HG02884 (cell line): ENCODE measurements at regions not wholly inside any gene's neighbourhood (a gene's known extent, or its start where the extent isn't known, plus 50 kb on each side); places are given as distances from the start of the nearest gene placed in this dataset.
"Not testable (repeated sequence)": the region's sequence is repeated elsewhere in the genome, so short reads cannot be mapped to it uniquely, and the experiment has no call there.

ENCODE experiments used
- ATAC-seq: cut with Tn5 transposase; IDR thresholded peaks from one replicate; pipeline ENCODE4 v1.9.1; 2021; ENCODE audit warnings: mild to moderate bottlenecking, moderate library complexity; ENCODE audit not compliant: unreplicated experiment

DNA sequence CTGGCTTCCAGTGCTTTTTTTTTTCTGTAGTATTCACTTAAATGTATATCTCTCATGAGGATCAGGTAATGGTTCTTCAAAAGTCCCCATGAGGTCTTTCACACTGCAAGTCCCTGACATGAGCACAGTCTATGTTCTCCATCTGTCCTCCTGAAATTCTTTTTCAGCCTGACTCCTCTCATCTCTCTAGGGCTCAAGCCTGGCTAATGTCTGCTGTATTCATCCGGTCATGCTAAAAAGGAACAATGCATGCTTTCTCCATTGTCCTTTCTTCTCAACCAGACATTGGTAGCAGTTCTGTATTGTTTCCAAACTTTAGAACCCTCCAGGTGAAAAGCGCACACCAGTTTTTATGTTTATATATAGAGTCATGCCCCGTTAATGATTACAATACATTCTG is 368.3 kb upstream of the OLFM3 start:
- ATAC-seq = no peak

GRCh38 chr1:102336602-102337001 is 339.9 kb upstream of the OLFM3 start:
- ATAC-seq = no peak

DNA sequence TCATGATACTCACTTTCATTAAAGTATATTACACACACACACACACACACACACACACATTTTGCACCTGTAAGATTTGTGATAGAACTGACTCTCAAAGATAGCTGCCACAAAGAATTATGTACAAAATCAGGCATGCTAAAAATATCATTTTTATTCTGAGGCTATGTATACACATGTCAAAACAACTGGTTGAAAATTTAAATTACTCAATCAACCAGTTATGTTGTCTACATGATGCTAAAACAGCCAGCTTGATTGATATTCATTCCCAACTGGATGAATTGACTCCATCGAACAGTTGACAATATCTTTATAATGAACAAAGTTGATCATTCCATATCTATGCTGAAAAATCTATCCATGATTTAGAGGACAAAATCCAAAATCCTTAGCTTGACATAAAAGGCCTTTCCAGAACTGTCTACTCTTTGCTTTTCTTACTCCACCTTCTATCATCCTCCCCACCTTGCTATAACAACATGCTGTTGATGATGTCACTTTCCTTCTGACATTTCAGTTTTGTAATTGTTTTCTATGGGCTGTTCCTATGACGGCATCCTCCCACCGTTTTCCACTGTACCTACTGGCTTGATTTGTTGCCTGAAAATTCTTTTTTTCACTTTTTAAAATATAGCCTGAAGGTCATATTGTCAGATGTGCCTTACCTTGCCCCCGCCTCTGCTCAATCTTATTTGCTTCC is 321.5 kb upstream of the OLFM3 start:
- ATAC-seq = no peak

DNA sequence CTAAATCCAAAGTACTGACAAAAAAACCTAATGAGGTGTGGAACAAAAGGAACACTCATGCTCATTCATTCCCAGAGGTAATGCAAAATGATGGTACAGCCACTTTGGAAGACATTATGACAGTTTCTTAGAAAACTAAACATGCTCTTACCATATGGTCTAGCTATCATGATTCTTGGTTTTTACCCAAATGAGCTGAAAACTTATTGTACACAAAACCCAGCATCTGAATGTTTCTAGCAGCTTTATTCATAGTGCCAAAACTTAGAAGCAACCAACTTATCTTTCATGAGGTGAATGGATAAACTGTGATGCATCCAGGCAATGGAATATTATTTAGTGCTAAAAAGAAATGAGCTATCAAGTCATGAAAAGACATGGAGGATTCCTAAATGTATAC is 318.4 kb upstream of the OLFM3 start:
- ATAC-seq = no peak

GRCh38 chr1:102296116-102296515 is 299.4 kb upstream of the OLFM3 start:
- no peak for ATAC-seq

GRCh38 chr1:102282955-102283354 is 286.2 kb upstream of the OLFM3 start:
- no peak for ATAC-seq

DNA sequence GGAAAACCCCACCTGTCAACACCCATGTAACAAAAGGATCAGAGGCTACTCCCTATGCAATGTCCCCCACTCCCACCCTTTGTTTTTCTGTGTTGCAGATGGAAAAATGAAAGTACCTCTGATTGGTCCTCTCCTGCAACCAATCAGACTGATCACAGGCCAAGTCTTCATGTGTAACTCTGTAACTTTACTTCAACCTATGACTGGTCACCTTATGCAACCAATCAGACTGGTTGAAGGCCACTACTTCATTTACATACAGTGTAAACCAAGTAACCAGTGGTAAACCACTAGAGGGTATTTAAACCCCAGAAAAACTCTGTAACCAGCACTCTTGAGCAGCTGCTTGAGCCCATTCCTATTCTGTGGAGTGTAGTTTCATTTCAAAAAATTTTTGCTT is 266.3 kb upstream of the OLFM3 start:
- ATAC-seq = no peak

DNA sequence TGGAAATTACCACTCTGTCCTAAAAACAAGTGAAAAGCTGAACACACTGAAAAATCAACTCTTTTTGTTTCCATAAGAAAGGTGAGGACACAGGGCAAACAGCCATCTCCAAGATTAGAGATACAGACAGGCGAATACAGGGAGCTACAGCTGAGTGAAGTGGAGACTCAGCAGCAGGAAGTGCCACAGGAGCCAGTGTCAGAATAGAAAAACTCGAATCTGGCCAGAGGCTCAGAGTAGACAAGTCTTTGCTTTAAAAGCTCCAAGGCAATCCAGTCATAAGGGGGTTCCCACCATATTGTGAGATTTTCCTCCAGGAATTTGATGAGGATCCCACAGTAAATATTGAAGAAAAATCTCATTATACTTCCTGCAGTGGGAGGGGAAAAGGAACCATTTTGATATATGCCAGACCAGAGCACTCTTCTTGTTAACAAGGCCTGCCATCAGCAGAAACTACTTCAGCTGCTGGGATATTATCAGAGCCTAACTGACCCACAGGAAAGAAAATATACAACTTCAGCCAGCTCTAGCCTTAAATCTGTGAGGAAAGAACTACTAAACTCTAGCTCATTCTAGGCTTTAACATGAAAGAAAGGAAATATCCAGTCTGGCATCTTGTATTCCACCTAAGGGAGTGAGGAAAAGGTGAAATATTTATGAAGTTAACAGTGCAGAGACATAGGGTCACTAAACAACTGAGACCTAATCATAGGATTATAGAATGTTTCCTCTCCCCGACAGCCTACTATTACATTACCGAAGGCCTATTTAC is 256.2 kb upstream of the OLFM3 start:
- ATAC-seq = no peak

DNA sequence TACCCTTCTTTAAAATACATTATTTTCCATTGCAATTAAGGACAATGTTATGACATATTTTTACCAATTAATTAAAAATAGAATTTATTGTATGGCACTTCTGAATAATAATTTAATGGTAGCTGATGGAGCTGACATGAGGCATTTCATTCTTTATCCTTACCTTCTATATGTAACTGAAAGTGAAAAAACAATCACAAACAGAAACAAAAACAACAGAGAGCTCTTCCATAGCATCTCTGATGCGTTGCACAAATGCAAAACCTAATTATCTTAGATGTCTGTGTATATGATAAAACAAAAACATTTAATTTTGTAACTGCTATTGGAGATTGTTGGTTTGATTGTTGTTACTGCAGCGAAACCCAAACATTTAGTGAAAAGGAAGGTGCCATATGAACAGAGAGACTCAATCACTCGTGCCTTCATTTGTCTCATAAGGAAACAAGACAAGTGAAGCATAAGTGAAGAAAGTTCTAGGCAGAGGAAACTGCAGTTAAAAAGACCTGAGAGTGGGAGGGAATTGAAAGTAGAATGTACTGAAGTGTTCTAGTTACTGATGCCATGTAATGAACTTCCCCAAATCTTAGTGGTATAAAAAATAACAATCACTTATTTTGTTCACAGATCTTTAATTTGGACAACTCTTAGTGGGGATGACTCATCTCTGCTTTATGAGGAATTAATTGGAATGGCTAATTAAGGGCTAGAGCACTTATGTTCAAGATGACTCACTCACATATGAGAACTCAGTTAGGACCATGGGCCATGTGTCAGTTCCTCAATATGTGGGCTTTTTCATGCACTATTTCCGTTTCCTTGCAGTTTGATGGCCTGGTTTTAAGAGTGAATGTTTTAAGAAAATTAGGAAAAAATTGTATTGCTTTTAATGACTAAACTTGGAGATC is 245.0 kb upstream of the OLFM3 start:
- ATAC-seq = peak; percentile 78

DNA sequence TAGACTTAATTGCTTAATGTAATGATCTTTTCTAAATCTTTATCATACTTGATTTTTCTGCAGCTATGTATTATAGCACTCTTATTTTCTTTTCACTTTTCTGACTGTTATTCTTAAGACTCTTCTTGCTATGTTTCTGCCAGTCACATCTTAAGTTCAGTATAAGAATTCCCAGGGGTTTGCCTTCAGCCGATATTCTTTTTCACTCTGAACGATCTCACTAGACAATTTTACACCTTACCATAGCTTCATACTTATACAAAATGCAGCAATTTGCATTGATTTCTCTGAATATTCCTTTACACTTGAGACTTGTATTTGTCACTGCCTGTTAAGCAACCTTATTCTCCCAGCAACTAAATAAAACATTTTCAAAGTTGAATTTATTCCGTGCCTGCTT is 242.5 kb upstream of the OLFM3 start:
- ATAC-seq = no peak

GRCh38 chr1:102234753-102235359 is 238.1 kb upstream of the OLFM3 start:
- no peak for ATAC-seq

- ATAC-seq = no peak
Observed at GRCh38 chr1:102219463-102219862, 222.7 kb upstream of the OLFM3 start.

- not testable (repeated sequence) for ATAC-seq
Observed at GRCh38 chr1:102210891-102211290, 214.2 kb upstream of the OLFM3 start.

GRCh38 chr1:102191723-102192122 is 195.0 kb upstream of the OLFM3 start:
- peak; percentile 57 for ATAC-seq

GRCh38 chr1:102190429-102190828 is 193.7 kb upstream of the OLFM3 start:
- ATAC-seq = no peak

GRCh38 chr1:102186536-102186935 is 189.8 kb upstream of the OLFM3 start:
- no peak for ATAC-seq

DNA sequence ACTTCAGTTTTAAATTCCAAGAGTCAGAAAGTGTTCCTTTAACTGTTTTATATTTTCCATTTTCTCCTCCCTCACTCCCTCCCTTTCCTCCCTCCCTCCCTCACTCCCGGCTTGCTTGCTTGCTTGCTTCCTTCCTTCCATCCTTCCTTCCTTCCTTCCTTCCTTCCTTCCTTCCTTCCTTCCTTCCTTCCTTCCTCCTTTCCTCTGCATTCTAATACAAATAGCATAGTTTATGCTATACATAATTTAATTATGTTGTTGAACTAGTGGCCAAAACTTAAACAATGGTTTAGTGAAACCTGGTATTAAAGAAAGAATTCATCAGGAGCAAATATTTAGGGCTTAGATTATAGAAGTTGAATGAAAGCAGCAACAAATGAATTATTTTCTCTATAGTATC is 188.5 kb upstream of the OLFM3 start:
- ATAC-seq = no peak

GRCh38 chr1:102184477-102184876 is 187.8 kb upstream of the OLFM3 start:
- no peak for ATAC-seq

DNA sequence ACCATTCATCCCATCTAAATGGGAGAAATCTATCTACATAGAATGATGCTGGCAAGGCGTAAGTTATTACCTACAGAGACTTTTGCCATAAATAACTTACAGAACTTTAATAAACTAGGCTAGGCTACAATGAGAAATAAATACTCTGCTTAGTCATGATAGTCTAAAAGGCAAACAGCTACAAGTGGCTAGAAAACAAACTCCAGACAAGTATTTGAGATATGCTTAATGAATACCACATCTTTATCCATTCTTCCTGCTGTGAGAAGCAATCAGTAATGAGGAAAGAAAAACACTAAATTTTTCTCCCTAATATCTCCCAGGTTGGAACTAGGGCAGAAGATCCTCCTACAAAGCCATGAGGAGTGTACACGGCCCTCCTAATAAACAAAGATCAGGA is 187.0 kb upstream of the OLFM3 start:
- ATAC-seq = no peak

GRCh38 chr1:102182603-102183260 is 186.0 kb upstream of the OLFM3 start:
- no peak for ATAC-seq

DNA sequence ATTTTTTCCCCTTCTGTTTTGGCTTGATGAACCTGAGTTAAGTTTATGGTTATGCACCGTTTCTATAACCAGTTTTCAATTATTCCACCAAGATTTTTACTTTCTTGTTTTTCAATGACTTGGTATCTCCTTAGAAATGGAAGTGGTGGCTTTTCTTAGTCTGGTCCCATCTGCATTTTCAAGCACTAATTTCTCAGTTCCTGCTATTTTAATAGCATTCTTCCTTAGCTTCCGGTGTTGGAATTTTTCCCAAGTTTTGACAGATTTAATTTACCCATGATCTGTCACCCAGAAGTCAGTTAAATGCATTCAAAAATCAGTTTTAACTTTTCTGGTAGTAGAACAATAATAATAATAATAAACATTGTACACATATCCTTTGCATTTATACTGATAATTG is 184.6 kb upstream of the OLFM3 start:
- no peak for ATAC-seq
